GM21367 (cell line): ENCODE measurements at regions not wholly inside any gene's neighbourhood (a gene's known extent, or its start where the extent isn't known, plus 50 kb on each side); places are given as distances from the start of the nearest gene placed in this dataset.
"Not testable (repeated sequence)": the region's sequence is repeated elsewhere in the genome, so short reads cannot be mapped to it uniquely, and the experiment has no call there.

Experiments
- ATAC-seq: cut with Tn5 transposase; IDR thresholded peaks from one replicate; pipeline ENCODE4 v1.9.1; 2021; ENCODE audit not compliant: unreplicated experiment

DNA sequence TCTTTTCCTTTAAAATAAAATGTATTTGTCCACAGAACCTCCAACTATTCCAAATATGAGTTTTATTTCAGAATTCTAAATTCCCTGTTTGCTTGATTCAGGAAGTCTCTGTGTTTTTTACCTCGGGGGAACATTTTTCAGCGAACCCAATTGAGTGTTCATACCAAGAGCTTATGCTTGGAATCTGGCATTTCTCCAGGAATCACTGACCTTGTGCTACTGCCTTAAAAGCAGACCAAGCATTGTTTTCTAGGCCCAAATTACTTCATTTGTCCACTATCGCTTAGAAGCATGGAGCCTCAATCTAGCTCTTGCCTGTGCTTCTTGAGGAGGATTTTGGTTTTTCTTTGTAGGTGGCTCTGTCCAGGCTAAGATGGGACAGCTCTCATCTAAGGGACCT is 59.4 kb downstream of the EBLN1 start:
- ATAC-seq = no peak

DNA sequence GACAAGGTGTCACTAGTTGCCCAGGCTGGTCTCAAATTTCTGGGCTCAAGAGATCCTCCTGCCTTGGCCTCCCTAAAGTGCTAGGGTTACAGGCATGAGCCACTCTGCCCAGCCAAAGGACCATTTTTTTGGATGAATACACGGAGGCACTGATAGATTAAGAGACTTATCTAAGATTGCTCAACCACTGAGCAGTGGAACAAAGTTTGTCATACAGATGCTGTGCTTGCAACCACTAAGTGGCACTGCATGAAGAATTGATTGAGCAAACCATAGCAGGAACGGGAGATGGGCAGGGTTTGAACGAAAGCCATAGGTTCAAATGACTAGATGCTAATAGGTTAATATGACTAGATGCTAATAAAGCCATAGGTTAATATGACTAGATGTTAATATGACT is 61.1 kb downstream of the EBLN1 start:
- no peak for ATAC-seq

DNA sequence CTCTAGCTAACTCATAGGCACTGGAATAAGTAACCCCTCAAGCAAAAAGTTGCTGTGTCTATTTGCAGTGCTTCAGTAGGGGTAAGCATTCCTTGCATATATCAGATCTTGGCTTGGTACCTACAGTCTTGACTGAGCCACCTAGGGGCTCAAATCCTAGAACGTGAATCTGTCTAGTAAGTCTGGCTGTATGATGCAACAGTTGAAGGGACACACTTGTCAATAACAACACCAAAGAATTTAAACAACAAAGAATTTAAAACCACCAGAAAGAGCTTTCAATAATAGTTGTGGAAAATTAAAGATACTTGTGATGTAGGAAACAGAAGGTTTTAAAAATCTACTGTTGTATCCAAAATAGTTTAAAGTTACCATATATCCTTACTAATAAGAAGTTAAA is 65.4 kb downstream of the EBLN1 start:
- ATAC-seq = no peak

DNA sequence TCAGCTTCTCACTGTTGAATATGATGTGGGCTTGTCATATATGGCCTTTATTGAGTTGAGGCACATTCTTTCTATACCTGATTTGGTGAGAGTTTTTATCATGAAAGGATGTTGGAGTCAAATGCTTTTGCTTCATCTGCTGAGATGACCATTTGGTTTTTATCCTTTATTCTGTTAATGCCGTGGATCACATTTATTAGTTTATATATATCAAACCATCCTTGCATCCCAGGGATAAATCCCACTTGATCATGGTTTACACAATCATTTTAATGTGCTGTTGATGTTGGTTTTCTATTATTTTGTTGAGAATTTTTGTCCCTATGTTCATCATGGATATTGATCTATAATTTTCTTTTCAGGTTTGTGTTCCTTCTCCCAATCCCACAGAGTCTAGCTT is 67.0 kb downstream of the EBLN1 start:
- no peak for ATAC-seq

DNA sequence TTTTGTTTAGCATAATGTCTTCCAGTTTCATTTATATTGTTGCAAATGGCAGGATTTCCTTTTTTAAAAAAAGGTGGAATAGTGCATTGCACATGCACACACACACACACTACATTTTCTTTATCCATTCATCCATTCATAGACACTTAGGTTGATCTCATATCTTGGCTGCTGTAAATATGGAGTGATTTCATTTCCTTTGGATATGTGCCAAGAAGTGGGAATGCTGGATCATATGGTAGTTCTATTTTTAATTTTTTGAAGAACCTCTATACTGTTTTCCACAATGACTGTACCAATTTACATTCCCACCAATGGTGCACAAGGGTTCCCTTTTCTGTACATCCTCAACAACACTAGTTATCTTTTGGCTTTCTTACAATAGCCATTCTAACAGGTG is 68.9 kb downstream of the EBLN1 start:
- ATAC-seq = no peak

DNA sequence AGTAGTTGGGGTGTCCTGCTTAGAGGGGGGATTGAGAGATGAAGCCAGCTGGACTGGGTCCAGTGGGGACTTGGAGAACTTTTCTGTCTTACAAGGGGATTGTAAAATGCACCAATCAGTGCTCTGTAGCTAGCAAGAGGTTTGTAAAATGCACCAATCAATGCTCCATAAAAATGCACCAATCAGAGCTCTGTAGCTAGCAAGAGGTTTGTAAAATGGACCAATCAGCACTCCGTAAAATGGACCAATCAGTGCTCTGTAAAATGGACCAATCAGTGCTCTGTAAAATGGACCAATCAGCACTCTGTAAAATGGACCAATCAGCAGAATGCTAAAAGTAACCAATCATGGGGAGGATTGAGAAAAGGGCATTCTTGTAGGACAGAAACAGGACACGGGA is 71.9 kb downstream of the EBLN1 start:
- not testable (repeated sequence) for ATAC-seq

DNA sequence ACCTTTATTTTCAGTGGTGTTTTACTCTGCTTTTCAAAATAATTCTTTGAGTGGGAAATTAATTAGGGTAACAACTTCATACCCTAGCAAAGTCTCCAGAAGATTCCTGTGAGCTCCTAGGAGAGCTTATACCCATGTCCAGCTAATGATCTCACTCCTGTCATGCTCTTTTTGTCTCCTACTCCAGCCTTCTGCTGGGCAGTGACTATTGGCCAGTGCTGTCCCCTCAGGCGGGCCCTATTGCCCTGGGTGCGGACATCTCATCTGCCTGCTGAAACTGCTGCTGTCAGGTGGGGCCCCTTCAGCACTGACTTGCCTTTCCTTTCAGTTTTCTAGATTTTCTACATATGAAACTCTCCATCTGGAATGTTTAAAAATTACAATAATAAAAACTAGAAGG is 80.3 kb downstream of the EBLN1 start:
- ATAC-seq = no peak

DNA sequence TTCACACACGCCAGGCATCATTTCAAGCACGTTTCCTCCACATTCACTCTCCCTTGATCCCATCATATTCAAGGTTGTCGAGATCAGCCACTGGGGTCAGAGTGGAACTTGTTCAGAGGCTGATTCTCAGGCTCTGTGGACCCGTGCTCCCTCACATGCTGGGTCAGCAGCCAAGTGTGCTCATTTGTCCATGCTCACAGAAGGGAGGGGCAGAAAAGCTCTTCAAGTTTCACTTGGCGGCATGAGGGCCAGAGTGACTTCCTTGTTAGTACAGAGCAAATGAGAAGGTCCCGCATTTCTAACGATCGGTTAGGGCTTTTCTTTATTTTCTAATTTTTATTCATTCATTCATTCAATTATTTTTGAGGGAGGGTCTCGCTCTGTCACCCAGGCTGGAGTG is 82.2 kb downstream of the EBLN1 start:
- ATAC-seq = no peak

DNA sequence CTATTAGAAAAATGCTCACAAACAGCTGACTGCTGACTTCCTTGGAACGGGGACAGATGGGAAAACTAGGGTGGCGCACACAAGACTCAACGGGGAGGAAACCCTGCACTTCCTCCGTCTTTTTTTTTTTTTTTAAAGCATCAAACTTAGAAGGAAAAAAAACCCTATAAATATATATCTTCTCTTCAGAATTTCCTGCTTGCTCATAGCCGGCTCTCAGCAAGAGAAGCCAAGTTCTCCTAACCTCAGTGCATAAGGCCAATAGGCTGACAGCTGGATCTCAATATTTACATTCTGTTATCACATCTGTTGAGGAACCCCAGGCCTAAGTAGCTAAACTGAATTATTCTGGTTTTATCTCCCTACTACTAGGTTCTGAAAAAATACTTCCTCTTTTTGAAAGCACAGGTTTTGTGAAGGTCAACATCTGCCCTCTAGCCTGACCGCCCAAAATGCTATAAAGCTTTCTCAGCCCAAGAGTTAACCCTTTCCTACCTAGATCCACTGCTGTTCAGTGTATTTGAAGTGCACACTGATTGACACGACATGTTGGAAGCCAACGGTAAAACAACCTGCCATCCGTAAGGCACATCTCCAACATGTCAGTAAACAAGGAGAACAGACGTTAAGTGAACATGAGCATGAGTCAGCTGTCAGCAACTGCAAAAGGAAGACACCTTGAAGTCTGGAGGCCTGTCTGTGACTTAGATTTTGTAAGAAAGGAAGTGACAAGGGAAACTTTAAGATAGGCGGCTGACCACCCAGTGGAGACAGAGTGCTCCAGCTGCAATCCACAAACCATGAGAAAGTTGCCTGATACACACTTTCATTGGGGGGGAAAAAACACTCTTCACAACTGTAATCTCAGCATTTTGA is 83.8 kb downstream of the EBLN1 start:
- ATAC-seq = peak; percentile 70

DNA sequence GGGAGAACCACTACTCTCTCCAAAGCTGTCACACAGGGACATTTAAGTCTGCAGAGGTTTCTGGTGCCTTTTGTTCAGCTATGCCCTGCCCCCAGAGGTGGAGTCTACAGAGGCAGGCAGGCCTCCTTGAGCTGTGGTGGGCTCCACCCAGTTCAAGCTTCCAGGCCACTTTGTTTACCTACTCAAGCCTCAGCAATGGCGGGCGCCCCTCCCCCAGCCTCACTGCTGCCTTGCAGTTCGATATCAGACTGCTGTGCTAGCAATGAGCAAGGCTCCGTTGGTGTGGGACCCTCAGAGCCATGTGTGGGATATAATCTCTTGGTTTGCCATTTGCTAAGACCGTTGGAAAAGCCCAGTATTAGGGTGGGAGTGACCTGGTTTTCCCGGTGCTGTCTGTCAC is 87.0 kb downstream of the EBLN1 start:
- not testable (repeated sequence) for ATAC-seq

DNA sequence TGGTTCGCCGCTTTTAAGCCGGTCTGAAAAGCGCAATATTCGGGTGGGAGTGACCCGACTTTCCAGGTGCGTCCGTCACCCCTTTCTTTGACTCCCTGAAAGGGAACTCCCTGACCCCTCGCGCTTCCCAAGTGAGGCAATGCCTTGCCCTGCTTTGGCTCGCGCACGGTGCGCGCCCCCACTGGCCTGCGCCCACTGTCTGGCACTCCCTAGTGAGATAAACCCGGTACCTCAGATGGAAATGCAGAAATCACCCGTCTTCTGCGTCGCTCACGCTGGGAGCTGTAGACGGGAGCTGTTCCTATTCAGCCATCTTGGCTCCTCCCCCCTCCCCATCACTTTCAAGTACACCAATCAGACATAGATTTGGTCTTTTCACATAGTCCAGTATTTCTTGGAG is 88.2 kb downstream of the EBLN1 start:
- ATAC-seq = not testable (repeated sequence)

DNA sequence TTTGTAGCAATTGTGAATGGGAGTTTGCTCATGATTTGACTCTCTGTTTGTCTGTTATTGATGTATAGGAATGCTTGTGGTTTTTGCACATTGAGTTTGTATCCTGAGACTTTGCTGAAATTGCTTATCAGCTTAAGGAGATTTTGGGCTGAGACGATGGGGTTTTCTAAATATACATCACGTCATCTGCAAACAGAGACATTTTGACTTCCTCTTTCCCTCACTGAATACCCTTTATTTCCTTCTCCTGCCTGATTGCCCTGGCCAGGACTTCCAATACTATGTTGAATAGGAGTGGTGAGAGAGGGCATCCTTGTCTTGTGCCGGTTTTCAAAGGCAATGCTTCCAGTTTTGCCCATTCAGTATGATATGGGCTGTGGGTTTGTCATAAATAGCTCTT is 96.6 kb downstream of the EBLN1 start:
- ATAC-seq = not testable (repeated sequence)

DNA sequence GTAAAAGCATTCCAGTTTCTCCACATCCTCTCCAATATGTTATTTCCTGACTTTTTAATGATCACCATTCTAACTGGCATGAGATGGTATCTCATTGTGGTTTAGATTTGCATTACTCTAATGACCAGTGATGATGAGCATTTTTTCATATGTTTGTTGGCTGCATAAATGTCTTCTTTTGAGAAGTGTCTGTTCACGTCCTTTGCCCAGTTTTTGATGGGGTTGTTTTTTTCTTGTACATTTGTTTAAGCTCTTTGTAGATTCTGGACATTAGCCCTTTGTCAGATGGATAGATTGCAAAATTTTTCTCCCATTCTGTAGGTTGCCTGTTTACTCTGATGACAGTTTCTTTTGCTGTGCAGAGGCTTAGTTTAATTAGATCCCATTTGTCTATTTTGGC is 97.7 kb downstream of the EBLN1 start:
- not testable (repeated sequence) for ATAC-seq

DNA sequence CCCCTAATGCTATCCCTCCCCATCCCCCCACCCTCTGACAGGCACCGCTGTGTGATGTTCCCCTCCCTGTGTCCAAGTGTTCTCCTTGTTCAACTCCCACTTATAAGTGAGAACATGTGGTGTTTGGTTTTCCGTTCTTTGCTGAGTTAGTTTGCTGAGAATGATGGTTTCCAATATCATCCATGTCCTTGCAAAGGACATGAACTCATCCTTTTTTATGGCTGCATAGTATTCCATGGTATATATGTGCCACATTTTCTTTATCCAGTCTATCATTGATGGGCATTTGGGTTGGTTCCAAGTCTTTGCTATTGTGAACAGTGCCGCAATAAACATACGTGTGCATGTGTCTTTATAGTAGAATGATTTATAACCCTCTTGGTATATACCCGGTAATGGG is 98.2 kb downstream of the EBLN1 start:
- ATAC-seq = not testable (repeated sequence)

DNA sequence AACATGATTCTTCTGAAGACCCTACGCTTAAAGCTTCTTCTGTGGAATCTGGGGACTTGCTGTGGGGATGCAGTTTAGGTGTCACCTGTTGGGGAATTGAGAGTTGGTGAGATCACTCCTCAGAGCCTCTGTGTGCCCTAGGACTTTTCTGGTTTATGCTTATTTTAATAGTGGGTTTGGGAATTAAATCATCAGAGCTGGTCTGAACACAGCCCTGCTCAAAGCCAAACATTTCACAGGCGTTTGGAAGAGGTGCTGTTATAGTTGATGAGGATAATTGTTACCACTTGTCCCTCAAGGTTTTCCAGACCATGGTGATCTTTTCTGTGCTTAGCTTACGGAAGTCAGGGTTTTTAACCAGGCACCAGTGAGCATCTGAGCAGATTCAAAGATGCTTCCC is 106.1 kb downstream of the EBLN1 start:
- ATAC-seq = no peak

DNA sequence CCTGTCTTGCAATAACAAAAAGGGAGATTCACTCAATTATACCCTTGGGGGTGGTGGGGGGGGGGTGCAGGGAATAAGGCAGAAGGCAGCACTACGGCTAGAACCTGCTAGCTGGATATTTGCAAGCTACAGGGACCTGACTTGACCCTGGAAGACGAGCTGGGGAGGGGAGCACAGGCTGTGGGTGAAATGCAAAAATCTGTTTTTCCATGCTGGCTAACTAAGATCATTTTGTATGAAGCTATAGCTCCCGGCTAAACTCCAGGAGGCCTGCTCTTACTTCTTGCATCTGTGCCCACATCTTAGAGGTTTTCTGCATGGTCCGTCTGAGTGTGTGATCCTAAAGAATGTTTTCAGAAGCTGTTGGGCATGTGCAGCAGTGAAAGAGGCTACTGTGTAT is 106.6 kb downstream of the EBLN1 start:
- no peak for ATAC-seq

DNA sequence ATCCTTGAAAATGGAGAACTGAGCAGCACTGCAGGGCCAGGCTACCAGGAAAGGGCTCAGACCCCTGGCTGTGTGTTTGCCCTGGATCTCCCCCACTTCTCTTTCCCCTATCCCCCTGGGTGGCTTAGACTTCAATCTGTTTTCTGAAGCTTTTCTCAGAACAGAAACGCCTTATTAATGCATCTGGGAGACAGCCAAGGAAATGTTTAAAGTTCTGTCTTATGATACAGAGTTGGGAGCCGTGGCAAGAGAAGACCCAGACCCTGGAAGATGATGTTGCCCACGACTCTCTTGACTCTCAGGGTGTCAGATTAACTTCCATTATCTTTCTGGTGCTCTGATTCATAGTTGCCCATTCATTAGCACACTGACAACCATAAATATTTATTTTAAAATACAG is 107.1 kb downstream of the EBLN1 start:
- ATAC-seq = no peak

DNA sequence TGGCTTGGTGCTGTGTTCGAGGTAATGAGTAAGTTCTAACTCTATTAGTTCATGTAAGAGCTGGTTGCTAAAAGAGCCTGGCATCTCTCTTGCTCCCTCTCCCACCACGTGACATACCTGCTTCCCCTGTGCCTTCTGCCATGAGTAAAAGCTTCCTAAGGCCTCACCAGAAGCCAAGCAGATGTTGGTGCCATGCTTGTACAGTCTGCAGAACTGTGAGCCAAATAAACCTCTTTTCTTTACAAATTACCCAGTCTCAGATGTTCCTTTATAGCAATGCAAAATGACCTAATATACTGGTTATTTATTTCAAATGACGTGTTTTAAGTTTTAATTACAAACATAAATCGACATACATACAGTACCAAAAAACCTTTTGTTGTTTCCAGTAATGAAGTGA is 101.7 kb upstream of the DNAJC1 start:
- ATAC-seq = no peak

DNA sequence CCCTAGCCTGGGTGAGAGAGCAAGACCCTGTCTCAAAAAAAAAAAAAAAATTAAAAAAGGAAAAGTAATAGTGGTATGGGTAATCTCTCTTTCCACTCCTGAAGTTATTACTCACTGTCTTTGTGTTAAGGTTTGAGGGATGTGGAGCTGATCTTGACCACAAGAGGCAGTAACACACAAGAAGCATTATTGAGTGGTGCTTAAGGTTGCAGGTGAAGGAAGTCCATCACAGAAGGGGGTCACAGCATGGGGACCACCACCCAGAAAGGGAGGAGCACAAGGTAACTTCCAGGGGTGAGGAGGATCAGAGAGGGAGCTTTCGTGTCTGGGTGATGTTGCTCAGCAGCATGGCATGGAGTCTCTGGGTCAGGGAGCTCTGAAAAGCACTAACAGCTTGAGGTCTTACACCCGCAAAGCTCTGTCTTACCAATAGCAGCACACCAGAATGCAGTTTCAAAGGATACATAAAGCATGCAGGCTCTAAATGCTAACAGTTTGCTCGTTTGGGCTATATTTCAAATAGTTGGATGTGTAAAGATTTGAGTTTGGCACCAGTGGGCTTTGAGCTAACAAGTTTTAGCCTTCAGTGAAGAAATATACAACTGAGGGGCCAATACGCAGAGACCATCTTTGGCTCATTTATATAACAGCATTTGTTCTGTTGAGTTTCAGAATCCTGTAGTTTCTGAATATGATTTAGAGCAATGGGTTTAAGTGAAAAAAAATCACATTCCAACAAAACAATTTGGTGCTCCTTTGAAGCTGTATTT is 100.4 kb upstream of the DNAJC1 start:
- ATAC-seq = no peak

DNA sequence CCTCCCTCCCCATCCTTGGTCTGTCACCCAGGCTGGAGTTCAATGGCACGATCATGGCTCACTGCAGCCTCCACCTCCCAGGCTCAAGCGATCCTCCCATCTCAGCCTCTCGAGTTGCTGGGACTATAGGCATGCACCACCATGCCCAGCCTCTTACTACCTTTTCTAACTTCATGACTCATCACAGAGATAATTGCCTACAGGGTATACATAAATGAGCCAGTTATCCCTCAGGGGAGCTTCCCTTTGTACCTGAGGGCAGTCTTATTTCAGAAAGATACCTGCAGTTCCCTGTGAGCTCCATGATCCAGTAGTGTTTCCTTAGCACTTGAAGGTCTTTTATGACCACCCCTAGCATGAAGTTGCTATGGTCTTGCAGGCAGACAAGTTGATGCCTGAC is 94.2 kb upstream of the DNAJC1 start:
- no peak for ATAC-seq

DNA sequence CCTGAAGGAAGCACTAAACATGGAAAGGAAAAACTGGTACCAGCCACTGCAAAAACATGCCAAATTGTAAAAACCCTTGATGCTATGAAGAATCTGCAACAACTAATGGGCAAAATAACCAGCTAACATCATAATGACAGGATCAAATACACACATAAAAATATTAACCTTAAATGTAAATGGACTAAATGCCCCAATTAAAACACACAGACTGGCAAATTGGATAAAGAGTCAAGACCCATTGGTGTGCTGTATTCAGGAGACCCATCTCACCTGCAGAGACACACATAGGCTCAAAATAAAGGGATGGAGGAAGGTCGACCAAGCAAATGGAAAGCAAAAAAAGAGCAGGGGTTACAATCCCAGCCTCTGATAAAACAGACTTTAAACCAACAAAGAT is 87.7 kb upstream of the DNAJC1 start:
- not testable (repeated sequence) for ATAC-seq

DNA sequence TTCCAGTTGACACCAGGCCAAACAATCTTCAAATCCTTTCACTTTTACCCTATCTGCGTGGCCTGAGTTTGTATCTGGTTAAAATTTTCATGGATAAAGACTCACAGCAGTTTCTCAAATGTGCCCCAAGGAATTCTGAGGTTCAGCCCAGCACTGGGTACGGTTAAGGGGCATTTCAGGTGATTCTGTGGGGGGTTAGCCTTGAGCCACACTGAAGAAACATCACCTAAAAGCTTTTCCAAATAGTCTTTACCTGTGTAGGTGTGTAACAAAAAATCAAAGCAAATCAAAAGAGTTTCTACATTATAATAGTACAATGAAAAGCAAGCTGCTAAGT is 83.8 kb upstream of the DNAJC1 start:
- ATAC-seq = no peak
